ENCODE measurements at regions not wholly inside any gene's neighbourhood (a gene's known extent, or its start where the extent isn't known, plus 50 kb on each side); places are given as distances from the start of the nearest gene placed in this dataset.
"Not testable (repeated sequence)": the region's sequence is repeated elsewhere in the genome, so short reads cannot be mapped to it uniquely, and the experiment has no call there.

GRCh38 chr7:104275900-104276299 is 52.5 kb upstream of the LHFPL3 start:
- ATAC-seq, result no peak

GRCh38 chr7:104276730-104277129 is 51.7 kb upstream of the LHFPL3 start:
- DNase-seq; H3K27me3 ChIP-seq; H3K4me3 ChIP-seq; intact Hi-C loops (cut with DNase I); H3K27ac ChIP-seq; ATAC-seq; H3K4me1 ChIP-seq; H3K9me3 ChIP-seq; H3K36me3 ChIP-seq: not testable (repeated sequence)
- WGBS (ENCODE audit: insufficient coverage, low coverage, low lambda C conversion rate, missing lambda C conversion rate), result 87% methylated on average over 6 of the region's 11 CpGs

More at GRCh38 chr7:104275900-104276299, 52.5 kb upstream of the LHFPL3 start:
- 68% methylated on average over 3 of the region's 3 CpGs for WGBS (ENCODE audit: insufficient coverage, low coverage, low lambda C conversion rate, missing lambda C conversion rate)
- Histone ChIP-seq H3K9me3 (no peaks in the 10 kb centered on the region), H3K4me1 (peaks cover 0 to 7% (median 3%) of the 10 kb centered on the region in 4 donors), H3K27ac (no peak overlapping the region), H3K36me3 (no peaks in the 10 kb centered on the region), H3K27me3 (peaks cover 0 to 9% of the 10 kb centered on the region in 2 donors), H3K4me3 (no peak overlapping the region)
- intact Hi-C loops (cut with DNase I), result no loop called here
- DNase-seq, result no peak
- TF ChIP-seq POLR2A (IDR thresholded peaks at IDR 0.05), result no peak
- no peak for TF ChIP-seq CTCF (IDR thresholded peaks at IDR 0.05)
